DMS 273 treated with DMSO at 0.1 percent for 48 hours (cell line): ENCODE measurements at regions not wholly inside any gene's neighbourhood (a gene's known extent, or its start where the extent isn't known, plus 50 kb on each side); places are given as distances from the start of the nearest gene placed in this dataset.

Source experiments
- DNase-seq: peaks from one replicate; lab custom pipeline; 2025; lab: John Stamatoyannopoulos, UW

GRCh38 chr2:17068021-17068420 lies 402.4 kb upstream of the CYRIA start:
- no peak for DNase-seq

GRCh38 chr2:17065536-17065935 lies 399.9 kb upstream of the CYRIA start:
- DNase-seq, result no peak

GRCh38 chr2:17061028-17061427 lies 395.4 kb upstream of the CYRIA start:
- no peak for DNase-seq

GRCh38 chr2:17059458-17059857 lies 393.8 kb upstream of the CYRIA start:
- DNase-seq, result no peak

GRCh38 chr2:17058772-17059402 lies 393.3 kb upstream of the CYRIA start:
- no peak for DNase-seq

- no peak for DNase-seq
These were observed 391.7 kb upstream of the CYRIA start for GRCh38 chr2:17057109-17058017.

- no peak for DNase-seq
These were observed 390.6 kb upstream of the CYRIA start for GRCh38 chr2:17056236-17056635.

GRCh38 chr2:17052001-17052400 lies 386.4 kb upstream of the CYRIA start:
- no peak for DNase-seq

- DNase-seq, result no peak
These were observed 385.9 kb upstream of the CYRIA start for GRCh38 chr2:17051538-17051937.

- DNase-seq, result no peak
These were observed 377.5 kb upstream of the CYRIA start for GRCh38 chr2:17043173-17043572.

- DNase-seq, result no peak
These were observed 370.7 kb upstream of the CYRIA start for GRCh38 chr2:17036361-17036760.

- DNase-seq, result no peak
These were observed 369.4 kb upstream of the CYRIA start for GRCh38 chr2:17035010-17035409.

GRCh38 chr2:17030047-17030446 lies 364.4 kb upstream of the CYRIA start:
- DNase-seq, result no peak

GRCh38 chr2:17012297-17012696 lies 346.7 kb upstream of the CYRIA start:
- no peak for DNase-seq

- no peak for DNase-seq
These were observed 344.5 kb upstream of the CYRIA start for GRCh38 chr2:17010104-17010503.

GRCh38 chr2:17000184-17000482 lies 334.5 kb upstream of the CYRIA start:
- no peak for DNase-seq

GRCh38 chr2:16999347-17000183 lies 333.9 kb upstream of the CYRIA start:
- no peak for DNase-seq

- DNase-seq, result no peak
These were observed 312.7 kb upstream of the CYRIA start for GRCh38 chr2:16978301-16978700.

GRCh38 chr2:16974688-16975087 lies 309.1 kb upstream of the CYRIA start:
- DNase-seq, result no peak

GRCh38 chr2:16973586-16974286 lies 308.1 kb upstream of the CYRIA start:
- no peak for DNase-seq

- no peak for DNase-seq
These were observed 306.6 kb upstream of the CYRIA start for GRCh38 chr2:16972276-16972675.

GRCh38 chr2:16971722-16972234 lies 306.1 kb upstream of the CYRIA start:
- no peak for DNase-seq
